H1 (cell line): ENCODE measurements at regions not wholly inside any gene's neighbourhood (a gene's known extent, or its start where the extent isn't known, plus 50 kb on each side); places are given as distances from the start of the nearest gene placed in this dataset.

Experiments
- CTCF ChIA-PET: fragments of 300-600 bp; sonication (Branson Sonifier 250); formaldehyde crosslinking; loops from one replicate; lab custom pipeline; 2021; ENCODE audit not compliant: partially characterized antibody; lab: Charles Lee
- POLR2A ChIA-PET: fragments of 300-600 bp; sonication (Branson Sonifier 250); formaldehyde crosslinking; loops from one replicate; lab custom pipeline; 2021; ENCODE audit warnings: inconsistent platforms; ENCODE audit not compliant: partially characterized antibody; lab: Charles Lee
- DNase-seq, 2 experiments: peaks; one replicate each; pipeline versions ENCODE4 v3.0.0 to v3.0.0-alpha.2; 2010 to 2022; ENCODE audit warnings: low spot score in 2 of 2, low read depth in 1 of 2, mixed read lengths in 1 of 2
- FAIRE-seq: peaks from 2 replicates; lab custom pipeline; 2011; peaks lifted over from hg19 to GRCh38; lab: Jason Lieb, UNC
- H2AFZ ChIP-seq: 2 replicates; pipeline ENCODE4 v1.8.1; 2012; ENCODE audit warnings: low read length, inconsistent platforms
- H2AK5ac ChIP-seq: 2 replicates; pipeline ENCODE4 v1.6.1; 2013; ENCODE audit warnings: low read depth, low read length
- H2BK120ac ChIP-seq: replicated peaks from 2 replicates; pipeline ENCODE3; 2013; ENCODE audit warnings: low read depth, low read length, inconsistent platforms
- H2BK12ac ChIP-seq: 2 replicates; pipeline ENCODE4 v1.6.1; 2013; ENCODE audit warnings: low read depth, low read length
- H2BK15ac ChIP-seq: 2 replicates; pipeline ENCODE4 v1.6.1; 2013; ENCODE audit warnings: low read length
- H2BK20ac ChIP-seq: 2 replicates; pipeline ENCODE4 v1.6.1; 2013; ENCODE audit warnings: low read length
- H2BK5ac ChIP-seq: 2 replicates; pipeline ENCODE4 v1.6.1; 2013; ENCODE audit warnings: low read depth, low read length
- H3K14ac ChIP-seq: 2 replicates; pipeline ENCODE4 v1.6.1; 2013; ENCODE audit warnings: inconsistent platforms; ENCODE audit not compliant: insufficient read length
- H3K18ac ChIP-seq: 2 replicates; pipeline ENCODE4 v1.6.1; 2013; ENCODE audit warnings: low read length; ENCODE audit errors: extremely low read depth
- H3K23ac ChIP-seq: 2 replicates; pipeline ENCODE4 v1.6.1; 2013; ENCODE audit warnings: inconsistent platforms; ENCODE audit not compliant: insufficient read length
- H3K23me2 ChIP-seq: 2 replicates; pipeline ENCODE4 v1.6.1; 2013; ENCODE audit warnings: low read depth, low read length
- H3K27ac ChIP-seq: 2 replicates; pipeline ENCODE4 v1.6.1; 2011; ENCODE audit warnings: low read depth, low read length, inconsistent platforms
- H3K27me3 ChIP-seq, 4 experiments: replicated peaks in 1 of 4; 1 replicate in 1 of 4; 2 replicates in 3 of 4; pipeline versions ENCODE4 v1.6.1 to v1.8.1; 2011 to 2013; ENCODE audit warnings: low read length in 3 of 4, mild to moderate bottlenecking in 3 of 4, inconsistent platforms in 2 of 4, mixed read lengths in 2 of 4, moderate library complexity in 1 of 4; ENCODE audit not compliant: control insufficient read depth in 3 of 4, insufficient read depth in 3 of 4; ENCODE audit errors: extremely low read depth in 1 of 4
- H3K36me3 ChIP-seq, 4 experiments: 2 replicates each; pipeline versions ENCODE4 v1.6.1 to v1.8.1; 2011 to 2013; ENCODE audit warnings: mild to moderate bottlenecking in 4 of 4, low read length in 3 of 4, moderate library complexity in 2 of 4, control low read depth in 1 of 4, inconsistent platforms in 1 of 4; ENCODE audit not compliant: insufficient read depth in 4 of 4, control insufficient read depth in 2 of 4
- H3K4ac ChIP-seq: replicated peaks from 2 replicates; pipeline ENCODE3; 2013; ENCODE audit warnings: low read length, low read depth, mixed read lengths, inconsistent platforms; ENCODE audit not compliant: insufficient read length
- H3K4me1 ChIP-seq, 4 experiments: replicated peaks in 1 of 4; 1 replicate in 1 of 4; 2 replicates in 3 of 4; pipeline versions ENCODE4 v1.6.1 to v1.8.1; 2011 to 2013; ENCODE audit warnings: low read length in 3 of 4, inconsistent platforms in 2 of 4, mixed read lengths in 1 of 4; ENCODE audit not compliant: insufficient read depth in 4 of 4, control insufficient read depth in 3 of 4
- H3K4me2 ChIP-seq, 2 experiments: 2 replicates each; pipeline versions ENCODE4 v1.6.1 to v1.8.1; 2011 to 2013; ENCODE audit warnings: low read depth in 2 of 2, low read length in 2 of 2, control low read depth in 1 of 2, inconsistent platforms in 1 of 2, mild to moderate bottlenecking in 1 of 2; ENCODE audit not compliant: insufficient read depth in 1 of 2
- H3K4me3 ChIP-seq, 4 experiments: fragments of 200-600, 300-600 bp in 1 of 4; sonication (generic), shearing (Covaris generic), sonication (Bioruptor Twin) in 1 of 4; 2 replicates each; pipeline versions ENCODE4 v1.5.1 to v1.8.1; 2011 to 2016; ENCODE audit warnings: low read length in 4 of 4, low read depth in 3 of 4, control low read depth in 2 of 4, inconsistent platforms in 2 of 4, mild to moderate bottlenecking in 2 of 4, mixed read lengths in 1 of 4, moderate library complexity in 1 of 4; ENCODE audit not compliant: insufficient read depth in 2 of 4; ENCODE audit errors: extremely low read depth in 1 of 4
- H3K56ac ChIP-seq: replicated peaks from 2 replicates; pipeline ENCODE3; 2013; ENCODE audit warnings: low read depth, mild to moderate bottlenecking, mixed read lengths, low read length, inconsistent platforms; ENCODE audit not compliant: insufficient read length
- H3K79me1 ChIP-seq: 2 replicates; pipeline ENCODE4 v1.6.1; 2013; ENCODE audit warnings: low read depth, low read length, control low read depth
- H3K79me2 ChIP-seq, 2 experiments: 2 replicates each; pipeline versions ENCODE4 v1.6.1 to v1.8.1; 2012 to 2013; ENCODE audit warnings: low read length in 2 of 2, mild to moderate bottlenecking in 2 of 2, inconsistent platforms in 1 of 2; ENCODE audit not compliant: insufficient read depth in 2 of 2, control insufficient read depth in 1 of 2
- H3K9ac ChIP-seq, 4 experiments: replicated peaks in 1 of 4; 1 replicate in 1 of 4; 2 replicates in 3 of 4; pipeline versions ENCODE4 v1.6.1 to v1.8.1; 2011 to 2013; ENCODE audit warnings: low read depth in 3 of 4, low read length in 3 of 4, control low read depth in 2 of 4, mild to moderate bottlenecking in 2 of 4, moderate library complexity in 2 of 4, inconsistent platforms in 1 of 4; ENCODE audit errors: extremely low read depth in 1 of 4
- H3K9me3 ChIP-seq, 2 experiments: 2 replicates each; pipeline versions ENCODE4 v1.6.1 to v1.8.1; 2012 to 2013; ENCODE audit warnings: mild to moderate bottlenecking in 2 of 2, moderate library complexity in 2 of 2, control low read depth in 1 of 2, inconsistent platforms in 1 of 2, low read depth in 1 of 2, low read length in 1 of 2, mixed read lengths in 1 of 2; ENCODE audit not compliant: insufficient read depth in 2 of 2
- H4K20me1 ChIP-seq, 2 experiments: replicated peaks in 1 of 2; 2 replicates each; pipeline versions ENCODE3 to v1.8.1; 2011 to 2013; ENCODE audit warnings: inconsistent platforms in 2 of 2, low read length in 2 of 2, mild to moderate bottlenecking in 1 of 2; ENCODE audit not compliant: insufficient read depth in 2 of 2, control insufficient read depth in 1 of 2
- H4K5ac ChIP-seq: 2 replicates; pipeline ENCODE4 v1.6.1; 2013; ENCODE audit warnings: low read length, low read depth, mixed read lengths, inconsistent platforms; ENCODE audit not compliant: insufficient read length
- H4K8ac ChIP-seq: 2 replicates; pipeline ENCODE4 v1.8.0; 2013; ENCODE audit warnings: mild to moderate bottlenecking, moderate library complexity, low read length, inconsistent platforms; ENCODE audit not compliant: insufficient read depth; ENCODE audit errors: extremely low read depth
- H4K91ac ChIP-seq: replicated peaks from 2 replicates; pipeline ENCODE3; 2013; ENCODE audit warnings: low read length, mixed read lengths, inconsistent platforms; ENCODE audit not compliant: insufficient read length
- BCL11A ChIP-seq, 2 experiments: IDR thresholded peaks; one replicate each; pipeline ENCODE4 v1.6.1; 2011; ENCODE audit warnings: low read depth in 2 of 2, low read length in 2 of 2, mild to moderate bottlenecking in 2 of 2
- BRCA1 ChIP-seq: IDR thresholded peaks from 2 replicates; pipeline ENCODE4 v1.6.1; 2012; ENCODE audit warnings: low read depth, low read length, improper control_type of control experiment
- CBX5 ChIP-seq: fragments of 300-800, 300-1000 bp; sonication (generic); IDR thresholded peaks from 2 replicates; pipeline ENCODE4 v1.7.1; 2016; ENCODE audit warnings: antibody characterized with exemption, low read length, low read depth
- CHD1 ChIP-seq: IDR thresholded peaks from 2 replicates; pipeline ENCODE4 v1.6.1; 2012; ENCODE audit warnings: low read depth, low read length, improper control_type of control experiment
- EP300 ChIP-seq, 2 experiments: IDR thresholded peaks; 1 replicate in 1 of 2; 2 replicates in 1 of 2; pipeline ENCODE4 v1.6.1; 2011 to 2012; ENCODE audit warnings: low read depth in 2 of 2, low read length in 2 of 2, mild to moderate bottlenecking in 2 of 2, borderline replicate concordance in 1 of 2, inconsistent platforms in 1 of 2, moderate library complexity in 1 of 2
- JUN ChIP-seq: IDR thresholded peaks from 2 replicates; pipeline ENCODE4 v1.6.1; 2011; ENCODE audit warnings: low read depth, mild to moderate bottlenecking, improper control_type of control experiment, low read length
- MAFK ChIP-seq: IDR thresholded peaks from 2 replicates; pipeline ENCODE4 v1.6.1; 2012; ENCODE audit warnings: low read depth, mild to moderate bottlenecking, improper control_type of control experiment, low read length
- SIRT6 ChIP-seq: IDR thresholded peaks from one replicate; pipeline ENCODE4 v1.7.1; 2012; ENCODE audit warnings: low read length, inconsistent platforms
- TAF7 ChIP-seq: optimal IDR thresholded peaks from 2 replicates; pipeline ENCODE3; 2011; ENCODE audit warnings: low read depth, mild to moderate bottlenecking, inconsistent platforms, low read length, moderate library complexity, borderline replicate concordance
- WGBS, 2 experiments: shearing (Covaris generic) in 1 of 2; methylation state at CpG; one replicate each; pipeline versions ENCODE4 v1.1.6 to v1.1.7; 2013 to 2015; ENCODE audit warnings: low lambda C conversion rate in 2 of 2, mixed read lengths in 2 of 2, inconsistent platforms in 1 of 2, low coverage in 1 of 2, missing lambda C conversion rate in 1 of 2; ENCODE audit not compliant: insufficient replicate concordance in 2 of 2, insufficient coverage in 1 of 2, insufficient read length in 1 of 2; ENCODE audit errors: extremely low coverage in 1 of 2, missing lambda C conversion rate in 1 of 2; 5-methylcytosine and 5-hydroxymethylcytosine counted together
- TF ChIP-seq, protein P1 (sequence below): IDR thresholded peaks from 2 replicates; pipeline ENCODE4 v1.6.1; 2011; ENCODE audit warnings: low read length, improper control_type of control experiment

DNA sequence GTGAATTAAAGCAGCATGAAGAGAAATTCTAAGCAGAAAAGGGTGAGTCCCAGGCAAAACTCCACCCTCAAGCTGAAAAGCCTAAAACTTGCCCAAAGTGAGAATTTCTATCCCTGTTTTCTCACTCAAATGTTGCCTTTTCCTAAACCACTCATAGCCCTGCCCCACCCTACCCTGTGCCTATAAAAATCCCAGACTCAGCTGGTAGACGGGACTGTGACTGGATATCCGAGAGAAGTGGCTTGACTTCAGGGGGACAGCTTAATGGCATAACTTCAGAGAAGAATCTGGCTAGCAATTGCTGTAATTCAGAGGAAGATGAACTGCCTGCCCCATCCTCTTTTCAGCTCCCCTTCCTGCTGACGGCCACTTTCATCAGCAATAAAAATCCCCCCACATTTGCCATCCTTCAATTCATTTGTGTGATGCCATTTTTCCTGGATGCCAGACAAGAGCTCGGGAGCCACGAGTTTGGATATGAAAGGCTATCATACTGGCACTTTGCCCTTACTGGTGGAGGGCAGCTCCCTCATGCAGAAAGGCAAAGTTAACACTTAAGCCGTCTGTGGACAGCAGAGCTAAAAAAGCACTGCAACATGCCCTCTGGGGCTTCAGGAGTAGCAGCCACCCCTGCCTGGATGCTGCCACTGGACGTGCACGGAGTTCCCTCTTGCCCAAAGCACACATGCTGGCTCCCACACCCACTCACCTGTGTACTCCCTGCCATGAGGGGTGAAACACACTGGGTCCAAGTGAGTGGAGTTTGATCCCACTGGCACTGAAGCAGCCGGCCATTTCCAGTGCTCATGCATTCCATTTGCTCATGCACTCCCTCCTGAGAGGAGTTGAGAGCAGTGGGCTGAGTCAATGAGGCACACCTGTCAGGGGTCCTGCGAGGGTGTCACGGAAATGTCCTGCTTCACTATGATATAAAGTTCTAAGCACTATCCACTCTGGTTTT, 670.6 kb downstream of the PLOD2 start:
- Histone ChIP-seq H3K23me2 (no peaks in the 10 kb centered on the region), H4K5ac (no peak overlapping the region), H2BK5ac (0 out of 2 replicates have a peak overlapping the region, but pooled peaks have one; percentile 68), H2BK120ac (no peak overlapping the region), H3K36me3 (no peaks in the 10 kb centered on the region), H2BK12ac (peak overlapping the region; percentile 91; the same call in 1 of the 2 replicates), H2BK20ac (no peak overlapping the region), H3K79me1 (no peaks in the 10 kb centered on the region), H3K56ac (no peak overlapping the region), H2AK5ac (no peak overlapping the region), H3K4me1 (peaks cover 0 to 3% (median 0%) of the 10 kb centered on the region in 4 experiments; a peak in 3 of 7 replicates), H4K20me1 (no peaks in the 10 kb centered on the region), H2BK15ac (peak overlapping the region; percentile 1; the same call in 1 of the 2 replicates), H3K14ac (no peak overlapping the region), H3K4ac (no peak overlapping the region), H3K23ac (no peak overlapping the region), H4K8ac (peak overlapping the region; percentile 18; the same call in 1 of the 2 replicates), H3K27ac (peak overlapping the region; percentile 49; the same call in 1 of the 2 replicates), H3K4me3 (no peak overlapping the region), H4K91ac (no peak overlapping the region), H3K79me2 (no peaks in the 10 kb centered on the region), H3K9me3 (no peaks in the 10 kb centered on the region), H2AFZ (peak overlapping the region; percentile 85), H3K18ac (0 out of 2 replicates have a peak overlapping the region, but pooled peaks have one; percentile 1), H3K4me2 (no peak overlapping the region), H3K27me3 (no peaks in the 10 kb centered on the region), H3K9ac (no peak overlapping the region)
- WGBS, 2 experiments = 89% methylated on average over 11 of the region's 11 CpGs; no CpG with 5 or more reads in 1 of the 2 experiments
- ChIA-PET CTCF (interaction anchor here (1.1 kb wide), 1 partner anchor 15 kb away, joined by 3 read pairs; no protein-coding TSS in a partner anchor), POLR2A (interaction anchor here (1.4 kb wide), 1 partner anchor 11 kb away, joined by 3 read pairs; no protein-coding TSS in a partner anchor)
- FAIRE-seq (no peak), DNase-seq (no peak)
- TF ChIP-seq CBX5 = no peak
- no peak for TF ChIP-seq CHD1
- TF ChIP-seq, protein P1, sequence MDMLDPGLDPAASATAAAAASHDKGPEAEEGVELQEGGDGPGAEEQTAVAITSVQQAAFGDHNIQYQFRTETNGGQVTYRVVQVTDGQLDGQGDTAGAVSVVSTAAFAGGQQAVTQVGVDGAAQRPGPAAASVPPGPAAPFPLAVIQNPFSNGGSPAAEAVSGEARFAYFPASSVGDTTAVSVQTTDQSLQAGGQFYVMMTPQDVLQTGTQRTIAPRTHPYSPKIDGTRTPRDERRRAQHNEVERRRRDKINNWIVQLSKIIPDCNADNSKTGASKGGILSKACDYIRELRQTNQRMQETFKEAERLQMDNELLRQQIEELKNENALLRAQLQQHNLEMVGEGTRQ = no peak
- TF ChIP-seq BRCA1 = no peak
- no peak for TF ChIP-seq TAF7
- no peak for TF ChIP-seq MAFK
- TF ChIP-seq SIRT6 = no peak
- no peak for TF ChIP-seq BCL11A (IDR thresholded peaks at IDR 0.05; ENCODE audit: low read depth in 2 of 2, low read length in 2 of 2)
- no peak for TF ChIP-seq EP300 (IDR thresholded peaks at IDR 0.05; ENCODE audit: borderline replicate concordance in 1 of 2, low read depth in 2 of 2, low read length in 2 of 2)
- no peak for TF ChIP-seq JUN
